ENCODE measurements at regions not wholly inside any gene's neighbourhood (a gene's known extent, or its start where the extent isn't known, plus 50 kb on each side); places are given as distances from the start of the nearest gene placed in this dataset.

DNA sequence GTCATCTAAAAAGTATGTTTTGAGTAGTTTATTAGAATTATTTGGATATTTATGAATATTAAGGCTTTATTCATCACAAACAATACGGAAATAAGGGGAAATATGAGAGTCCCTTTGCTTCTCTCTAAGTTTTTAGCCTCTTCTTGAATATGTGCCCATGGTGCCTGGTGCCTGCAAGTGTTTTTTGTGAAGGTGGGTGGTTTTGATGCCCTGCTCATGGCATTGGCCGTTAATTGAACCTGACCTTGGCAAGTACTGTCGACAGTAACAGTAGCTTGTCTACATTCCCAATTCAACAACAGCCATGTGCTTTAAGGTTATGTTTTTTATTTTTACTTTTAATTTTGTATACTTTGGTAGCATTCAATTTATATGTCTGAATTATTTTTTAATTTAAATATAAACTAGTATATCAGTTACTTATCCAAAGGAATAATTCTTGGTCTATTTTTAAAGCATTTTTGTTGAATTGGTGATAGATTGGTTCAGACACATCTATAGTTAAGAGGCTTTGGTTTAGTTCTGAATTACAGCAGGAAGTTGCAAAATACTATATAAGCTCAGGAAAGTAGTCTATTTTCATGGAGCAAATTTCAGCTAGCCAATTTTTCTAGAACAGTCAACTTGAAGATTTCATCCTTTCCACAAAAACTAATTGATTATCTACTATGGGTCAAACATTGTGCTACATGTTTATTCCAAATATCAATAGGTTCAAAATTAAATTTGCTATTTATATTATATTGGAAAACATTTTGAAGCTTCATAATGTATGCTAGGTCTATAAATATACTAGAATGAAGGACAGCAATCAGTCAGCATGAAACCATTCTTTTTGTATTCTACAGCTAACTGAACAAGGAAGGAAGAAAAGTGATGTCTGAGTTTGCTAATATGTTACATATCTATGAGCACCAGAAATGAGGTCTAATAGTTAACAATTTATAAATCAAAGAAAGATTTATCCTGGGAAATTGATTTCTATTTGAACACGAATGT lies 184.4 kb downstream of the MRPL39 start:
- DNase-seq: no peak

DNA sequence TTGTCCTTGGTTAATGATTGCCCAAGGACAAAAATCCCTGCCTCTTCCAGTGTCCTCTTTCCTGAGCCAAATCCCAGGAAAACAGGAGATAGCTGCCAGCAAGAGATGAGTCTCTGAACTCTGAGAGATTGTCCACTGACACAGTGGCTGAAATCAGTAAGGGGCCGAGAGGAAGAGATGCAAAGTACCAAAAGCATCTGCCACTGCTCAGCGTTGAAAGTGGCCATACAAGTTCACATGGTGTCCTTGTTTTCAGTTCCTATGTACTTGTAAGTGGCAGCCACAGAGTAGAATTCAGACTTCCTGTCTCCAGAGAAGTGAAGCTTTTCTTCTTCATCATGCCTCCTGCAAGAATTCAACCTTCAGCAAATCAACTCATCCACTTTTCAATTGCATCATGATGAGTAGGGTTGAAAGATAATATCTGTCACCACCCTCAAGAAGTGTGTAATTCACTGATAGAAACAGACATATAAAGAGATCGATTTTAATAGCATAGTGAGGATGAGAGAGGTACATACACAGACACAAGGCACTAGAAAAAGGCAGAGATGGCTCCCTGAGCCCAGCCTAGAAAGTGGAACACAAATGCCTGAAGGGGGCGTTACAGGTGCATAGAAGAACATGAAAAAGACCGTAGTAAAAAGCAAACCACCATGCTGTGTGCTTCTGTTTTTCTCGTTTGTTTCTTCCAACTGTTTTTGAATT lies 185.8 kb downstream of the MRPL39 start:
- peak in 1 of 4 experiments; percentile 4 for DNase-seq

DNA sequence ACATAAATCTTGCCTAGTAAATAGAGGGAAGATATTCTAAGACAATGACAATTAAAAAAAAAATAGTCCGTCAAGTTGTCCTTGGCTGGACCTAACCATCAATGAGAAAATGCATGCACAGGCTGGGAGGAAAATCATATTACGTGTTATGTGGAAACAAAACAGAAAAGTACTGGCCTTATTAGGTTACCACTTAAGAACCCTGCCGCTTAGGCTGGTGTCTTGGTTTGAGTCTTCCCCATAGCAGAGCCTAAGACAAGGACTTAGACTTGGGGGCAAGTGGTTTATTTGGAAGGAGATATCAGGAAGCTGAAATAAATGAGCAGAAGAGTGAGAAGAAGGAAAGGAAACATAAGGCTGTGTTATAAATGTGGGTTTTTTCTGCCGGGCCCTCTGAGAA lies 186.4 kb downstream of the MRPL39 start:
- no peak for DNase-seq

DNA sequence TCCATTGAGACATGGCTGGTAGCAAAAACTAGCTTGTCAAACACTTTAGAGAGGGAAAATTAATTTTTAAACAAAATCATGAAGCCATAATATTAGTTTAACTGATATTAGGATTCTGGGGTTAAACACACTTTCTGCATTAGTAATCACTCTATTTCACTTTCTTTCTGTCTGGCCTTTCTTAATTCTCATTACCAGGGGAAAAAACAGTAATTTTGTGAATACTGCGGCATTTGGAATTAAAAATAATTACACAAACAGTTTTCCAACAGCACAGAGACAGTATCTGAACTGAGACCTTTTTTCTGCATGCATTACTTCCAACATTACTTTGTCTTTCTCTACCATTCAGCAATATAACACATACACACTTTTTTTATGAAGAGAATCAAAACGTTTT lies 190.6 kb downstream of the MRPL39 start:
- DNase-seq: no peak

DNA sequence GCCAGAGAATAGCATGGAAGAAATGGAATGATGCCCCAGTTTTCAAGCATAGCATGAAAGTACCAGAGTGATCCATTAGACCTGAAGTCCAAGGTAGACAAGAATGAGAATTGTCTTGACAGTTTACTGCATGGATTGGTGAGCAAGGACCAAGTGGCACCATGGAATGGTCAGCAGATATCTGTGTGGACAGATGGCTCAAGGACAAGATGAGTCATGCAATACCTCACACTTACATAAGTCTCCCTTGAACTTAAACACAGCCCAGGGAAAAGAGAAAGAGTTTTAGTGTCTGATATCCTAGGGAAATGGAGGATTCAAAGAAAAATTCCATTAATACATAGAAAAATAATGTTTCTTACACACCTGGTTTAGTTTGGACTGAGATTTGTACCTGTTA lies 195.2 kb downstream of the MRPL39 start:
- DNase-seq: no peak

DNA sequence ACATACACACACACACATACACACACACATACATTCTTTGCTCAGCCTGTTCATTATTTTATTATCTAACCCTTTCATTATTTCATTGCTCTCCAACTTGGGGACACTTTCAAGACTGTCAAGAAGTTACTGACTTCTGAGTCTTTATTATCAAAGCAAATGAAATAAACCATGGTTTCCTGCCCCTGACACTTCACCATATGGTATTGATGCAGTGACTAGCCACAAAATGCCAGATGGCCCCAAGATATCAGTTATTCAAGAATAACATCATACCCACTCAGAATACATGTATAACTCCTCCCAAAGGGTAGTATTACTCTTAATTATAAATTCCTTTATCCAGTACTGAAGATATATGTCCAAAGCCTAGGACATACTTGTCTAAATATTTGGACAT lies 197.3 kb downstream of the MRPL39 start:
- no peak for DNase-seq

DNA sequence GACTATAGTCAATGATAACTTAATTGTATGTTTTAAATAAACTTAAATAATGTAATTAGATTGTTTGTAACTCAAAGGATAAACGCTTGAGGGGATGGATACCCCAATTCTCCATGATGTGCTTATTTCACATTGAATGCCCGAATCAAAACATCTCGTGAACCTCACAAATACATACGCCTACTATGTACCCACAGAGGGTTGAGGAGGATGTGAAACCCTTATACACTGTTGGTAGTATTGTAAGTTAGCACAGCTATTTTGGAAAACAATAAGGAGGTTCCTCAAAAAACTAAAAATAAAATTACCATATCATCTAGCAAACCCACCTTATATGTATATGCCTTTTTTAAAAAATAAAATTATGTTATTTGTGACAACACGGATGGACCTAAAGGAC lies 198.6 kb downstream of the MRPL39 start:
- DNase-seq: no peak

DNA sequence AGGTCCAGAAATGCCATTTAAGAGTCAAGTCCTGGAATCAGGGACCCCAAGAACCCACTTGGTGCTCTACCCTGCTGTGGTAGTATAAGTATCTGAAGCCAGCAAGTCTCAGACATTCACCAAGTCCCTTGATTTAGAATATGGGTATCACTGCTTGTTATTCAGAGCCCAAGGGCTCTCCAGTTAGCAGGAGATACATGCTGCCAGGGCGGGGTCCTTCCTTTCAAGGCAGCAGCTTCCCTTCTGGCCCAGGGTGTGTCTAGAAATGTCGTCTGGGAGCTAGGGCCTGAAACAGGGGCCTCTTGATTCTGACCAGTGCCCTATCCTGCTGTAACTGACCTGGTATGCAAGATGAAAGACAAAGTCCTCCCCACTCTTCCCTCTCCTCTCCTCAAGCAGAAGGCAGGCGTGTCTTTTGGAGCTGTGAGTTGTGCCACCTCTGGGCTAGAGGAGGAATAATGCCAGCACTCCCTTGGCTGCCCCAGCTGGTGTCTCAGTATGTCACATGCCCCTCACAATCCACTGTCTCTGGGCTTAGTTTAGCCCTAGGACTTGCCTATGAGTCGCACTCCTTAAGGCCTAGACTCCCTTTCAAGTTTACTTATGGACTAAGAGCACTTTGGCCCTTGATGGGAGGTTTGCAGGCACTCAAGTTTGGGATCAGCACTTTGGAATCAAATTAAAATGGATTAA lies 200.2 kb downstream of the MRPL39 start:
- no peak for DNase-seq

DNA sequence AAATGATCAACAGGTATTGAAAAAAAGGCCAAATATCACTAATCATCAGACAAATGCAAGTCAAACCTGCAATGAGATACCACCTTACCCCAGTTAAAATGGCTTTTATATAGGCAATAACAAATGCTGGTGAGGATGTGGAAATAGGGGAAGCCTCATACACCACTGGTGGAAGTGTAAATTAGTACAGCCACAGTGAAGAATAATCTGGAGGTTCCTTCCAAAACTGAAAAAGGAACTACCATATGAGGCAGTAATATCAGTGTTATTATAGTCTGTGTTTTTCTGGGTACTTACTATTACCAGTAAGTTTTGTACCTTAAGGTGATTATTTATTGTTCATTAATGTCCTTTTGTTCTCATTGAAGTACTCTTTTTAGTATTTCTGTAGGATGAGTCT lies 201.3 kb downstream of the MRPL39 start:
- no peak for DNase-seq

DNA sequence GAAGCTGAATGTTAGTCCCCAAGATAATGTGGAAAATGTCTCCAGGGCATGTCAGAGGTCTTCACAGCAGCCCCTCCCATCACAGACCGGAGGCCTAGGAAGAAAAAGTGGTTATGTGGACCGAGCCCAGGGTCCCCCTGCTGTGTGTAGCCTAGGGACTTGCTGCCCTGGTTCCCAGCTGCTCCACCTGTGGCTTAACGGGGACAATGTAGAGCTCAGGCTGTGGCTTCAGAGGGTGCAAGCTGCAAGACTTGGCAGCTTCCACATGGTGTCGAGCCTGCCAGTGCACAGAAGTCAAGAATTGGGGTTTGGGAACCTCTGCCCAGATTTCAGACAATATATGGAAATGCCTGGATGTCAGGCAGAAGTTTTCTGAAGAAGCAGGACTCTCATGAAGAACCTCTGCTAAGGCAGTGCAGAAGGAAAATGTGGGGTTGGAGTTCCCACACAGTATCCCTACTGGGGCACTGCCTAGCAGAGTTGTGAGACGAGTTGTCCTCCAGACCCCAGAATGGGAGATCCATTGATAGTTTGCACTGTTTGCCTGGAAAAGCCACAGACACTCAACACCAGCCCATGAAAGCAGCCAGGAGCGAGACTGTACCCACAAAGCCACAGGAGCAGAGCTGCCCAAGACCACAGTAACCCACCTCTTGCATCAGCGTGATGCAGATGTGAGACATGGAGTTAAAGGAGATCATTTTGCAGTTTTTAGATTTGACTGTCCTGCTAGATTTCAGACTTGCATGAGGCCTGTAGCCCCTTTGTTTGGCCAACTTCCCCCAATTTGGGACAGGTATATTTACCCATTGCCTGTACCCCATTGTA lies 204.9 kb downstream of the MRPL39 start:
- DNase-seq: no peak

DNA sequence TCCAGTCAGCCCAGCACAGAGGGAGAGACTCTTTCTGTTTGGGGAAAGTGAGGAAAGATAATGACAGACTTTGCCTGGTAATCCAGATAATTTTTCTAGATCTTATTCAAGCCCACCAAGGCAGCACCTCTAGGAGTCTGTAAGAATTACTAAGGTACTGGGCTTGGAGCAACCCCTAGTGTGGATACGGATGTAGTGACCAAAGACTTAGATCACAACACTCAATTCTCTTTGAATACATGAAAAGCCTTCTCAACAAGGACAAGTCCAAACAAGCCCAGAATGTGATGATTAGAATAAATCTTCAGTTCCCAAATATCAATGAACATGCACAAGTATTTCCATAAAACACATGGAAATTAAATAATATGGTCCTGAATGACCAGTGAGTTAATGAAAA lies 206.9 kb downstream of the MRPL39 start:
- DNase-seq: no peak

DNA sequence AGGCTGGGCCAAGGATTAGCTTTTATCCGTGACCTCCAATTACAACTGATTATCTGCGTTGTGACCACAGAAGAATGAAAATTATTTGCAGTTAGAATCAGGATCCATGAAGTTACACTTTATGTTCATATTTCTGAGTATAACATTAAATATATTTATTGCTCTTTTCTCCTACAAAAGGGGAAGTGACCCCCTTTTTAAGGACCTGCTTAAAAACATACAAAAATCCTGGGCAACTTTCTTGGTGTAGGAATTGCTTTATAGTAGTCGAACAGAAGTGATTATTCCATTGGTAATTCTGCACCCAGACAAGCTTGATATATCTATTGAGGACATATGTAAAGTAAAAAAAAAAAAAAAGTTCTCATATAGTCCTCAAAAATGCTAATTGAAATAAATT lies 208.7 kb downstream of the MRPL39 start:
- no peak for DNase-seq

DNA sequence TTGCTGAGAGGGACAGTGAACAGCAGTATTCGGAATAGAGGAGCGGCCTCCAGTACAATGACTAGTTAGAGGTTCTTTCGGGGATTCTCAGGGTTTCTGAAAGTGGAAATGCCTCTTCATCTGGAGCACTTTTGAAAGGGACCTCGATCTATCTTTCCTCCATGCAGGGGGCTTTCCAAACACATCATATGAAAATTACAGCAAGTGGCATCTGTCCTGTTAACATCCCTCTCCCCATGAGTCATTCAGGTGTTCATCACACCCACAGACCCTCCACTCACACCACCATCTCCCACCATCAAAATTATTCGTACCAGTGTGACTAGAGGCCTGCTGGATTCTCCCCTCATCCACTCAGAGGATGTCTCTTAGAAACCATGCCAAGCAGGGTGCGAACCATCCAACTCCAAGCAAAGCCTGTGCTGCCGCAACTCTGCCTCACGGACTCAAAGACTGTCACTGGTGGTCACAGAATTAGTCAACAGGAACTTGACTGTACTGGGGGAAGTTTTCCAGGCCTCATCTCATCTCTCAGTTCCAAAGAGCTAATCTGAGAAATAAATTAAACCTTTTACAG lies 211.1 kb downstream of the MRPL39 start:
- DNase-seq: peak in 2 of 4 experiments; percentile 20 to 21

DNA sequence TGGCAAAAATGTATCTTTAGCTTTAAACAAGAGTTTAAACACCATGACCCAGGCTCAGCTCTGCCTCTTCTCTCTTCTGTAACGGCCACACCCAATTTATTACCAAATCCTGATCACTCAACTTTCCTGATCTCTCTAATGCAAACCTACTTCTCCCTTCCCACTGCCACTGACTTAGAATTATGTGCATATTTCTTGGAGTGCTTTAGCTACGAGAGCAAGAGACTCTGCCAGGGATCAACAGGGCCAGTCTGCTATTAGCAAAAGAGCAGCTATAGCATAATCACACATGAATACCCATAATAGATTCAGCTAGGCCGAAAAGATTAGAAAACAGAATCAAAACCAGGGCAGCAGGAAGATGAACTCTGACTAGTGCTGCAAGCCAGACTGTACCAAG lies 215.5 kb downstream of the MRPL39 start:
- no peak for DNase-seq

DNA sequence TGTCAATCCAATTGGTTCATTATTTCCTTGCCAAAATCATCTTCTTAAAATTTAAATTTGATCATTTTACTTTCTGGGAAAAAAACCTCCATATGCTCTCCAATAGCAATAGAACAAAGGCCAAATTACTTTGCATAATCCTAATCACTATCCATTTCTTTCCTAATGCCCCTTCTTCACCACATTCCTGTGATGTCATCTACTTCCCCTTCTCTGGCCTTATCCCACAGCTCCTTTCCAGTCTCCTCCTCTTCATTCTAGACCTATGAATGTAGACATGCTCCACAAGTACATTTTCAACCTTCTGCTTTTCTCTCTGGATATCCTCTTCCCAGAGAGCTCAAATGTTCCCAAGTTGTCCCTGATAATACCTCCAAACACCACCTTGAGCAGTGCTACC lies 216.6 kb downstream of the MRPL39 start:
- DNase-seq: no peak

DNA sequence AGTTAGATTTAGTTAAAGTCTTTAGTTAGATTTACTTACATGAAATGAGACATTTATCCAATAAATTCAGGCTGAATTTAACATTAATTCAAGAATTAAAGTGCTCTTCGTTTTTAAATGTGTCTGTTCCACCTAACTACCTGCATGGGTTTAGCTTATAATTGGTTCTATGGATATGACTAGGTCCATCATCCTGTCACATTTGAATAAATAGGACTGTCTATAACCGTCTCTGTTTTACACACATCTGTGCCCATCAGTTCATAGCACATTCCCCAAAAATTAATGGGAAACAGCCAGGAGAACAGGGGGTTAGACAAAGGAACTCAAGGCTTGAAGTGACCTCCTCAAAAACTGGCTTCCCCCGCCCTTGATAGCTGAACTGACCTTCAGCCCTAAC lies 219.6 kb downstream of the MRPL39 start:
- DNase-seq: no peak

DNA sequence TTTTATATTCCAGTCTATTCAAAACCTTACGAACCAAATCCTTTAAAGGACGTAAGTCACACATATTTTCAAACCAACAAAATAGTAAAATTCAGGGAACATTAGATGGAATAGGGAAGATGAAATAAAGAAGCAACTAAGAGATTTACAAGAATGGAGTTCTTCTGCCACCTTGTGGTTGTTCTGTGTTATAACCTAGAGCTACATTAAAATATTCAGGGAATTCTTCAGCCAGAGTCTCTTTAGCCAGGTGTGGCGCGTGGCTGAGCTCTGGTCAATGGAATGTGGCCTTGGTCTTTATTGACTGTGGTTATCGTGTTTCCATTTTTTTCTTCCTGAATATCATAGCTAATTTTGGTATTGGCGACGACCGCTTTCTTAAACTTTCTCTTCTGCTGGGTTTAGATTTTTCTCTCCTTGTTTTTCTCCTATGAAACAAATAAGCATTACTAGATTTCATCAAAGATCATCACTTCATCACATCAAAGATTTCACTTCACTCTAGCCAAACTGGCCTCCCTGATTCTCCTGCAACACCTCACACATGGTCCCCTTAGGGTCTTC lies 221.3 kb downstream of the MRPL39 start:
- DNase-seq: no peak

DNA sequence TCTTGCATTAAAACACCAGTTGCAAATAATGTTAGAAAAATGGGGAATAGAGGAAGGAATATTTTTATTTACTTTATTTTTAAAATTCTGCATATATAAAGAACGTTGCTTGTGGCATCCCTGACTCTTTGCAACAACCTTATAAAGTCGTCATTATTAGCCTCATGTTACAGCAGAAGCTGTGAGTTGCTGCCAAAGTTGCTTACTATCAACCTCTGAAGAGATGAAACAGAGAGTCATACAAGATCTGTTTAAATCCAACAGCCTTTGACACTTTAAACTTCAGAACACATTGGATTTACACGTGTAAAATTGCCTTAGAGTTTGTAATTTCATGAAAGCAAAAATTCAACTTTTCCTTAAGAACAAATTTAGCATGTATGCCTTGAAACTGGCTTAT lies 221.9 kb downstream of the MRPL39 start:
- DNase-seq: no peak

DNA sequence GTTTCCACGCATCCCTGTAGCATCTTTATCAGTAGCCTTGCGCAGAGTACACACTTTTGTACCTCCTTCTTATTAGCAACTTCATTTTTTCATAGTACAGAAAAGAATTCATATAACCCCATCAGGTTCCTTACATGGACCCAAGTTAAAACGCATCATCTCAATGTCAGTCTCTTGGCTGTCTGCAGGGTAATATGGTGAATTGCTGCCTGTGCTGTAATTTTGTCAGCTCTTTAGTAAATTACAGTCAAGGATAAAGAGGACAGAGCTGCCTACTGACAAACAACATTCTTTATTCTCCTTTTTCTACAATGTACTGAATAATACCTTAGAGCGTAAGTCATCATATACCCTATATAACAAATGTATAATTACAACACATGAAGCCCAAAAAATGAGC lies 222.5 kb downstream of the MRPL39 start:
- no peak for DNase-seq

DNA sequence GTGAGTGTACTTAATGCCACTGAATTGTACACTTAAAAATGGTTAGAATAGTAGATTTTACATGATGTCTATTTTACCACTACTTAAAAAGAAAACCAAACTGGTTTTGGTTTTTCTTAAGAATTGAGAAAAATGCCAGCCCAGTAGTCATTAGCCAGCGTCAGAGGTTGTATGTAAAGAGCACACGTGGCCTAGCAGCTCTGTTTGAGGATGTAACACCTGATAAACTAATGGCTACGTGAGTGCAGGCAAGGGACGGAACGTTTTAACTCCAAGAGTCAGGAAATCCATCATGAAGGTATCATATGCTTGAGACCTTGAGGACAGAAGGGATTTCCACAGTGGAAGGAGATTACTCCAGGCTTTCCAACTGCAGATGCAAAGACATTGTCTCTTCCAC lies 223.7 kb downstream of the MRPL39 start:
- DNase-seq: no peak

DNA sequence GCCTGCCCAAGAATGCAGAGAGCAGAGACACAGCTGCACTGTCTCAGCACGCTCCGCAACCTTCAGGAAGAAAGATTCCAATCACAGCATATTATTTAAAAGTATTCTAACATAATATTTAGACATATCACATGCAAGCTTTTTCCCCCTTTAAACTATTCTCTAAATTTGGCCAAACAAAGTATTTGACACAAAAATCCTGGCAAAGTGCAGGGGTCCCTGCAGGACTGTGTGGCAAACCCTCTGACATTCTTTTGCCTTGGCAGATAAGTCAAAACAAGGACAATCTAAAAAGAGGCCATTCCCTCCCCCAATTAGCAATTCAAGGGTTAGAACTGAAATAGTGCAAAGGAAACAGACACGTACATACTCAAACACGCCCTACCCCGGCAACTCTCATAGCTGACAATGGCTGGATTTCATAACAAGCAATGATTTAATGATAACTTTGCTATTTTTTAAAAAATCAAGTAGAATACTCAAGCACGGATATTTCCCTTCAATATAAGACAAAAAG lies 225.3 kb downstream of the MRPL39 start:
- no peak for DNase-seq

DNA sequence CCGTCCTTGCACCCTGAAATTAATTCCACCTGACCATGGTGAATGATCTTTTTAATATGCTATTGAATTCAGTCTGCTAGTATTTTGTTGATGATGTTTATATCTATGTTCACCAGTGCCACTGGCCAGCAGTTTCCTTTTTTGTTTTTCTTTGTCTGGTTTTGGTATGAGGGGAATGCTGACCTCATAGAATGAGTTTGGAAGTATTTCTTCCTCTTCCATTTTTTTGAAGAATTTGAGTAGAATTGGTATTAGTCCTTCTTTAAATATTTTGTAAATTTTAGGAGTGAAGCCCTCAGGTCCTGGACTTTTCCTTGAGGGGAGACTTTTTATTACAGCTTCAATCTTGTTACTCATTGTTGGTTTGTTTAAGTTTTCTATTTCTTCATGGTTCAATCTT lies 231.6 kb downstream of the MRPL39 start:
- no peak for DNase-seq

All from activated naive CD4-positive, alpha-beta T cell (primary cell).